NCI-H510A treated with DMSO at 0.1 percent for 48 hours (cell line): ENCODE measurements at regions not wholly inside any gene's neighbourhood (a gene's known extent, or its start where the extent isn't known, plus 50 kb on each side); places are given as distances from the start of the nearest gene placed in this dataset.
"Not testable (repeated sequence)": the region's sequence is repeated elsewhere in the genome, so short reads cannot be mapped to it uniquely, and the experiment has no call there.

Source experiments
- DNase-seq: peaks from one replicate; lab custom pipeline; 2025; lab: John Stamatoyannopoulos, UW

DNA sequence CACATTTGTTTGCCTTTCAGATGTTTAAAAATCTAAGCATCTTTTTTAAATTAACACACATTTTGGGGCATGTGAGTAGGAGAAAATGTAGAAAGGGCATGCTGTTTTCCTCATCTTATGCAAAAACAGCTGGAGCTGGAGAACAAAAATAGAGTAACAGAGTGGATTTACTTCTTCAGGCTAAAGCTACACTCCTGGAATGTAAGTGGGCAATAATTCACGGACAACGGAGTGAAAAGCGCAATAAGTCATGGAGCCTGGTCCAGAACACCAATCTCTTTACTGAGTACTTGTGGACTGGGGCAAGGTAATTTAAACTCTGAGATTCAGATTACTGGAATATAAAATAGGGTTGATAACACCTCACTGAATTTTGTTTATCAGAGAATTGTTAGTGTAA lies 1018.8 kb upstream of the HS3ST1 start:
- DNase-seq, result no peak

DNA sequence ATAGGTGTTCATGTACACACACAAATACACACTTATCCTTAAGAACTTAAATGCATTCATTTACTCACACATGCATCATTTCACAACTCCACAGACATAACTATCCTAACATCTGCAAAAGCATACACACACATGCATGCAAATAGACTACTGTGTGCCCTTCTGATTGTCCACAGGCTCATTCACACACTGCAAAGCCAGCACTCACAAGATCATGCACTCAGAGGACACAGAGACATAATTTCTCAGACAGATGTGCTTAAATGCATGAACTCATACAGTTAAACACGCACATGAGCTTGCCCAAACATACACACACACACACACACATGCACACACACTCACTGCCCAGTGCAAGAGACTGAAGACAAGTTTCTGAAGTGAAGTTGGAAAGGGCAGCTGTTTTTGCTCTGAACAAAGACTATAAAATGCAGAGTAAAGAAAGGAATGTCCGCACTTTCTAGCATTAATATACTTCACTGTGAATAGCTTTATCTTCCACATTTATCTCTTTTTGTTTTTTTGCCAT lies 1018.0 kb upstream of the HS3ST1 start:
- no peak for DNase-seq

DNA sequence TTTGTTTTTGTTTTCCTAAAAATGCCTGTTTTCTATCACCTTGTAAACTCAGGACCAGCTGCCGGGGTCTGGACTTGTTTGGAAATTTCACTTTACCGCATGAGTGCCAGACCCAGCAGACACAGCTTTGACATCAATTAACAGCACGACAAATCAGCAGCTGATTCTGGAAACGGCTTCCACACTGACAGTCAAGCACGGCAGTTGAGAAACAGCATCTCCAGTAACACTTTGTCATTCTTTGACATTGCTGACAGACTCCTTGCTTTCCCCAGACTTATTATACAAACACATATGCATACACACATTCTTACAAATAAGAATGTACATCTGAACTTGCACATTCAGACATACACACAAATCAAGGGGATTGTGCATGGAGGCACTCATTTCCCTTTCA lies 1017.6 kb upstream of the HS3ST1 start:
- no peak for DNase-seq

DNA sequence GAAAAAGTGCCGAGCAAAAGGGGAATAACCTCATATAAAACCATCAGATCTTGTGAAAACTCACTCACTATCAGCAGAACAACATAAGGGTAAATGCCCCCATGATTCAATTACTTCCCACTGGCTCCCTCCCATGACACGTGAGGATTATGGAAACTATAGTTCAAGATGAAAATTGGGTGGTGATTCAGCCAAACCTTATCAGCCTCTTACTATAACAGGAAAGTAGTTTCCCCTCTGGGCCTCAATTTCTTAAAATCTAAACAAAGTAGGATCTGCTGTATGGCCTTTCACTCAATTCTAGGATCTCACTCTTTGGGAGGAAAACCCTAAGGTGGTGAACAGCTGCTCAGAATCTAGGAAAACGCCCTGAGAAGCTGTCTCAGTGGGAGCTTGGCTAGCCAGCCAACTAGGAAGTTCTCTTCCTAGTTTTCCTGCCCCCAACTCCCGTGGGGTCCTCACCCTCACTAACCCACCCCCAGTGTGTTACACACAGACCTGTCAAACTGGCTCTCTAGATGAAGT lies 1017.1 kb upstream of the HS3ST1 start:
- no peak for DNase-seq

DNA sequence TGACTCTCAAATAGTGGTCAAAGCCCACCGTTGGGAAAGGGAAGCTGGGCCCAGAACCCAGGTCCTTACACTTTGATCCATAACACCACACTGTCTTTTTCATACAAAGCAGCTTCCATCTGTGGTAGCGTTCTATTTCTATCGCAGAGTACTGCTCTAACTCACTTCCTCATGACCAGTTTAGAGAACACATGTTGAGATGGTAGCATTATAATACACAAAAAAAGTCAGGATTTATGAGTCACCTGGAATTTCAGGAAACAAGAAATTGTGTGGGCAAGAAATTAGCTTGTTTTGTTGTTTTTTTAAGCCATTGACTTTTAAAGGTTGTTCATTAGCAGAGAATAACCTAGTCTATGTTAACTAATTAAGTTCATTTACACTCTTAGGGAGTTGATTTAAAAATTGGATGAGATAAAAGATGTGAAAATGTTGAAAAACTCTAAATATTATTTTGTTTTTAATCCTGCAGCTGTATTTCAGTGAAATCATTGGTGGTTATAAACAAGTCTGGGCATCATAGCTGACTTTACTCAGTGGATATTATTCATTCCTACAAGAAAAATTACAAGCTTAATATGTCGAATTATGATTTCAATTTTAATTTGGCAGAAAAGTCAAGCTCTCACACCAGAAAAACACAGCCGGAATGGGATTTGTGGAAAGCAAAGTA lies 1011.1 kb upstream of the HS3ST1 start:
- DNase-seq, result no peak

DNA sequence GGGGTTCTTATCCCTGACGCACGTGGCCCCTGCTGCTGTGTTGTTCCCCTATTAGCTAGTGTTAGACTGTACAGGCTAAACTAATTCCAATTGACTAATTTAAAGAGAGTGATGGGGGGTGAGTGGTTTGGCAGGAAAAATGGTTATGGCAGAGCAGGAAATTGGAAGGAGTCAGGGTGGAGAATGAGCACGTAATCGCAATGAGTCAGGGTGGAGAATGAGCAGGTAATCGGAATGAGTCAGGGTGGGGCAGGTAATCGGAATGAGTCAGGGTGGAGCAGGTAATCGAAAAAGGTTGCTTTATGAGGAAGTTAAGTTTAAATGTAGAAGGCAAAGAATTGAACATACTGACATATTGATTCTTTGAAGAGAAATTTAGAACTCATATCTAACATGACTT lies 1002.6 kb upstream of the HS3ST1 start:
- DNase-seq, result not testable (repeated sequence)

DNA sequence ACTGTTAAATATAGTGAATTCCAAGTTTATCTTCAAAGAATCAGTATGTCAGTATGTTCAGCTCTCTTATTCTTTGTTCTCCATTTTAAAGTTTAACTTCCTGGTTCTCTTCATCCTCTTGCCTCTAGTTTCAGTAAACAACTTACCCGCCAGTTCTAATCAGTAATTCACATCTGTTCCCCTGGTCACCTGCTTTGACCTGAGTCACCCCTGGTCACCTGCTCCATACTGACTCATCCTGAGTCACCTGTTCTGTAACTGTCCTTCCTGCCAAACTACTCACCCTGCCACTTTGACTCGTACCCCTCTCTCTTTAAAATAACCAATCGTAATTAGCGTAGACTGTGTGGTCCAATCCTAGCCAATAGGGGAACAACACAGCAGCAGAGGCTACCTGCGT lies 992.7 kb upstream of the HS3ST1 start:
- no peak for DNase-seq

DNA sequence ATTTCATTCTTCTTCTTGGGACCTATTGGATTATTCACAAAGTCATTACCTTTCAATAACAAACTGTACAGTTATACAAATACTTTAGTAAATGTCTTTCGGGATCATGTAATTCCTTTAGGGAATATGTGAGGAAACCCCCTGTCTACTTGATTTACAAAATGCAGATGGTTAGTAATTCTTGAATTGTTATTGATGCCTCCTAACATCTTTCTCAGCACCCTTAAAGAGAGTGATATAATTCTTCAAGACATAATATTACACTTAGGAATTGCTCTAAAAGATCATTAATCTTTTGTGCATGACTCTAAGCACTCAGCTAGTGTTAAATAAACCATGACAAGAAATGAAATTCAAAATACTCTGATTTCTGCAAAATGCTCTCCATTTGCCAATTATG lies 988.1 kb upstream of the HS3ST1 start:
- DNase-seq, result no peak

DNA sequence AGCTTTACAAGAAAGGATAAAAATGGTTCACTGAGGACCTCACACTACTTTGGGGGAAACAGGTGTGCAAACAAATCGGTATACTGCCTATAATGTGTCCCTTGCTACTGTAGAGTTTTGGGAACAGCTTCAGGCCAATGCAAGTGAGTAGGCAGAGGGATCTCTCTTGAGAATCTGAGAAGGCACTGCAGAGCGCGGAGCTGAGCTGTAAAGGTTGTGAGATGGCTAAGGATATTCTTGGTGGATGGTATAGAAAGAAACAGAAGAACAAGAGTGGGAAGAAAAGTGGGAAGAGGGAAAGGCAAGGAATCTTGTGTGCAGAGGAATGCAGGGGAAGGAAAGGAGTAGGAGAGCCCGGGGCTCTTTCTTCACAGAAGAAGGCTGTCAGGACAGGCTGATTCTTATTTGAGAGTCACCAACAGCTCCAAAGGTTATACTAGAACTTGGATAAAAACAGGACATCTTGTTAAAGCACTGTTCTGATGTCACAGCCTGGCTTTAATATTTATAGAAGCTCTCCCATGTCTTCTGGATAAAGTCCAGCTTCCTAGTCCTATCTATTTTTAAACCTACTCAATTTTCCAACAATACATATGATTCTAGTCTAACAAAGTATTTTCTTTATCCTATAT lies 985.6 kb upstream of the HS3ST1 start:
- DNase-seq, result no peak

DNA sequence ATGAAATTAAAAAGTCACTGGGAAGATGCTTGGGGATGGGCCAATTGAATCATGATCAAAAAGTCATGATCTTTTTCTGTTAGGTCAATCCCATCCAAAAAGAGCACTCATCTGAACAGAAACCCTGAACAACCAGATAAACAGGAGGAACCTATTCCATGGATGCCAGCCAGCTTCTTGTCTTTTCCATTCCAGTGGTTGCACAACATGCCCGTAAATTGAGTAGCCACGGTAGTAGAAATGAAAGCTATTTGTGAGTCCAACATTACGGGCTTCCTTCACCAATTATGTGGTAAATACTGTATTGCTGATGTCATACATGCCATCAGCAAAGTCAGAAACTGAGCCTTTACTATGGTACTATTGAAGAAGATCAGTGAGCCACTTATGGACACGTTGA lies 982.4 kb upstream of the HS3ST1 start:
- DNase-seq, result no peak

DNA sequence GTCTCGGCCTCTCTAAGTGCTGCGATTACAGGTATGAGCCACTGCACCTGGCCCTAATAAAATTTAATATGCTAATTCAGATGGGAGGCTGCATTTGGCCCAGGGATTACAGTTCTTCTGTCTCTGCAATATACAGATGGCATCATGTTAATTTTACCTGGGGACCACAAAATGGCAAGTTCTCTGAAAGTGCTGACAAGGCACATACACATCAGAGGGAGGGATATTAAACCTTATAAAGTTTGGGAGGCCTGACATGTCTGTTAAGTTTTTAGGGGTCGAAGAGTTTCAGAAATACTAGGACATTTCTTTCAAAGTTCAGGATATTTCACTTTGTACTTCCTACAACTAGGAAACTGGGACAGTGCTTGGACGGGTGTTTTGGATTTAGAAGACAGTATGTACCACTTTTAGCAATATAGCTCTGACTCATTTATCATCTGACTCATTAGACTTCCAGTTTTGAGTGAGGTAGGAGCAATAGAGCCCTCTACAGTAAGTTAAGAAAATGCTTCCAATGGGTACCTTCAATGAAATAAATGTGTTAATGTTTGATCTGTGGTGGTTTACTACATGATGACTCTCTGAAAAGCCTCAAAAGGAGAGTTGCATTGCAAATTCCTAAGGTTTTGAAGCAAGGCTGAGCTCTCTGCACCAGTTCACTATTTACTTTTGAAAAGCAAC lies 981.0 kb upstream of the HS3ST1 start:
- no peak for DNase-seq

DNA sequence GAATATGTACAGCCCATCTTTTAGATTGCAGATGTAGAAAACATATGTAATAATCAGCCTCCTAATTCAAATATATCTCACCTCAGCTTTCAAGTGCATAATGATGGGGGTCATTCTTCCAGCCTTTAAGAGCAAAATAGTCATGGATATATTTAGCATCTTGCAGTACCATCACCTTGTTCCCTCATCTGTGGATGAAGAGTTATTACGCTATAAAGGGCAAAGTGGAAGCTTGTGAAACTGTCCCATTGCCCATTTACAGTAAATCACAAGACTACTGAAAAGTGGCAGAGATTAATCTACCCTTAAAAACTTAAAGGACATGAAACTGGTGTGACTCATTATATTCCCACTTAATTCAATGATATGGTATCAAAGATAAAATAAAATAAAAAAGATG lies 979.7 kb upstream of the HS3ST1 start:
- no peak for DNase-seq

DNA sequence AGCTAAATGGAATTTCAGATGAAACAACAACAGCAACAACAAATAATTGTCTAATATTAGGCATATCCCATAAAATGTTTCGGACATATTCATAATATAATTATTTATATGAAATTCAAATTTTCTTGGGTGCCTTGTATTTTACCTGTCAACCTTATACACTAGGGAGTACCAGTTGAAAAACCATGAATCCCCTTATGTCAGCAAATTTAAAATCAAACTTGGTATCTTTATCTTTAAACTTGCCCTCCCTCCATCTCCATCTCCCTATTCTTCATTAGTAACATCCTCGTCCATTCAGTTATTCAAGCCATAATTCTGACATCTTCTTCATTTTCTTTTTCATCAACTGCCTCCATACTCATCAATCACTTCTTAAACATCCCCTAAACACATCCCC lies 974.5 kb upstream of the HS3ST1 start:
- DNase-seq, result no peak

DNA sequence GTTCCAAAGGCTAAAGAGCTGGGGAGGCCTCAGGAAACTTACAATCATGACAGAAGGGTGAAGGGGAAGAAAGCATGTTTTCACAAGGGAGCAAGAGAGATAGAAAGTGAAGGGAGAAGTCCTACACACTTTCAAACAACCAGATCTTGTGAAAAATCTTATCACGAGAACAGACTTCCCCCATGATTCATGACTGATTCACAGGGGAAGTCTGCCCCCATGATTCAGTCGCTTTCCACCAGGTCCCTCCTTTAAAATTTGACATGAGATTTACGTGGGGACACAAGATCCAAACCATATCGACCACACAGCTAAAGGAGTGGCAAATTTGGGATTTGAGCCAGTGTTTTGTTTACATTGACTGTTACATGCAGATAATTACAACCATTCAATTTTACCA lies 971.1 kb upstream of the HS3ST1 start:
- DNase-seq, result no peak

DNA sequence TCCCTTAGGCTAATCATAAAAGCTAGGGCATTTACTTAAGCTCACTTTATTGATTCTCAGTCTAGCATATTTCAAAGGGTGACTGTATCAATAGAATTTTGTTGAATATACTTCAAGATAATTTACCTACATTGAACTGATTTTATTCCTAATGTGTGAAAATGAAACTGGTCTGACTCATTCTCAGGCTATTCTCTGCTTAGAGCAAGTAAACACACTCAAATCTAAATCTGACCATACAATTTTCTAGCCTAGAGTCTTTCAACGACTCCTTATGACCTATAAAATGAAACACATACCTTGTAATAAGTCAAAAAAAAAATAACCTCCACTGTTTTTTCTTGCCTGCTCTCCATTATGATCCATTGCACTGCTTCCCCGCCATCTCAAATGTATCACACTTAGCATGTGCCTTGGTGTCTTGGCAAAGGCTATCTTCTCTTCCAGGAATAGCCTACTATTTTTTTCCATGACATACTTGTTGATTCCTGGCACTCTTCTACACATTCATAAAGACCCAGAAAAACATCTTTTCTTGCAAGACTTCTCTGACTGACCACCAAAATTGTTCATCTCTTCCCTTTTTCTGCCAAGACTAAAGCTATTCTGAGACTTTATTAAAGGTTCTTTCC lies 965.1 kb upstream of the HS3ST1 start:
- no peak for DNase-seq

DNA sequence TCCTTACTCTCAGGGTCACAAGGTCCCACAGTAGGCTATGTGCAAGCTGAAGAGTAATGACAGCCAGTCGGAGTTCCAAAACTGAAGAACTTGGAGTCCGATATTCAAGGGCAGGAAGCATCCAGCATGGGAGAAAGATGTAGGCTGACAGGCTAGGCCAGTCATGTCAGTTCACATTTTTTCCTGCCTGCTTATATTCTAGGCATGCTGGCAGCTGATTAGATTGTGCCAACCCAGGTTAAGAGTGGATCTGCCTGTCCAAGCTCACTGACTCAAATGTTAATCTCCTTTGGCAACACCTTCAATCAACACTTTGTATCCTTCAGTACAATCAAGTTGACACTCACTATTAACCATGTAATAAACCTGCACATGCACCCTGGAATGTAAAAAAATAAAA lies 960.9 kb upstream of the HS3ST1 start:
- DNase-seq, result no peak

DNA sequence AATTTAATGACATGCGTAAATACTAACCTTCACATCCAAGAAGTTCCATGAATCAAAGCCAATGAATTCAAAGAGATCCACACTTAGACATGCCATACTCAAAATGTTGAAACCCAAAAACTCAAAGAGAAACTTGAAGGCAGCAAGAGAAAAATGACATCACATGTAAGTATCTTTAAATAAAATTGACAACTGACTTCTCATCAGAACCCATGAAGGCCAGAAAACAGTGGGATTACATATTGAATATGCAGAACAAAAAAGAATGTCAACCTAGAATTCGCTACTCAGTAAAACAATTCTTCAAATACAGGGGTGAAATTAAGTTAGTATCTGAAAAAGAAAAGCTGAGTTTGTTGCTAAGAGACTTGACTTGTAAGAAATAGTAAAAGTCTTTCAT lies 953.9 kb upstream of the HS3ST1 start:
- DNase-seq, result no peak

DNA sequence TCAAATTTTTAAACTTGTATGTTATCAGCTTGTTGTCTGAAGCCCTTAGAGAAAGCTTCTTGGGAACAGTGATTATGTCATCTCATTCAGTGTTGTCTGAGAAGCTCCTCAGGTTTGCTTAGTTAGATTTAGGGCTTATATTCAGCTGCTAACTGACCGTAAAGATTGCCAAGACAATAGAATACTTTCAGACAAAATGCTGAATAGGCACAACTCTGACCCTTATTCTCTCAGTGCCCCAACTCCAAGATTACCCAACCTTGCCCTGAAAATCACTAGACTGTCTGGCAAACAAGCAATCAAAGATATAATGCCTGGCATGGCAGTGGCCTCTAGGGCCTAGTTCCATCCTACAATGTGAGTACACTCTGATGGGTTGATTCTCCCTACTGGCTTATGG lies 950.5 kb upstream of the HS3ST1 start:
- DNase-seq, result no peak

DNA sequence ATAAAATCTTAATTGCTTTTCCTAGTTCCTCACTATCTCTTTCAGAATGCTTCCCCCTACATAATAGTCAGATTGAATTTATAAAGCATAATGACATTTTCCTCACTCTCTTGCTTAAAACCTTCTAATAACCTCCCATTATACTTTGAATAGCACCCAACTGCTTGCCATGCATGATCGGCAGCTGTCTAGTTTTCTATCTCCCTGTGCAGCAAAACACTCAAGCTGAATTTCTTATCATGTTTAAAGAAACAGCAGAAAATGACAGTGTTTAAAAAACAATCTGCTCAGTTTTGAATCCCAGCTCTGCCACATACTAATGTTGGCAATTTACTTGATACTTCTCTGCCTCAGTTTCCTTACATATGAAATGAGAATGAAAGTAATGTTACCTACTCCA lies 947.1 kb upstream of the HS3ST1 start:
- no peak for DNase-seq

DNA sequence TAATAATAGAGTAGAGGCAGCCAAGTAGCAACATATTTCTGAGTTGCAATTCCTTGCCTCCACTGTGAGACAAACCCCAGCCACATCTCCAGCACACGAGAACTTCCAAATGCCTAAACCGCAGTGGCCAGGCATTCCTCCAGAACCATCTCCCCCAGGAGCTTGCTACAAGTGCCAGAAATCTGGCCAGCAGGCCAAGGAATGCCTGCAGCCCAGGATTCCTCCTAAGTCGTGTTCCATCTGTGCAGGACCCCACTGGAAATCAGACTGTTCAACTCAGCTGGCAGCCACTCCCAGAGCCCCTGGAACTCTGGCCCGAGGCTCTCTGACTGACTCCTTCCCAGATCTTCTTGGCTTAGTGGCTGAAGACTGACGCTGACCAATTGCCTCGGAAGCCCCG lies 937.2 kb upstream of the HS3ST1 start:
- not testable (repeated sequence) for DNase-seq

DNA sequence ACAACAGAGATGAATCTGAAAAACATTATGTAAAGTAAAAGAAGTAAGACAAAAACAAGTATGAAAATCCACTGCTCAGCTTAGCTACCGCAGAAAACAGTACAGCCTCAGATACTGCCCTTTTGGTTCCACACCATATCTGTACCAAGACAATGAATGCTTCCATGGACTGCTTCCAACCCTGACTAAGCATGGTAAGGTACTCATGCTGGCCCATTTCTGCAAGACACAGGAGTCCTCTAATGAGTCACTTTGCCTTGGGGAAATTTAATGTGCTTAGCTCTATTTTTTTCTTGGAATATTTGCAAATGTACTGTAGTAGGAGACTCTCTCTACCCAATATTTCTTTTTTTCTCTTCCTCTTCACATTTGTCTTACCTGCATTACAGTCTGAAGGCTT lies 931.7 kb upstream of the HS3ST1 start:
- DNase-seq, result no peak

DNA sequence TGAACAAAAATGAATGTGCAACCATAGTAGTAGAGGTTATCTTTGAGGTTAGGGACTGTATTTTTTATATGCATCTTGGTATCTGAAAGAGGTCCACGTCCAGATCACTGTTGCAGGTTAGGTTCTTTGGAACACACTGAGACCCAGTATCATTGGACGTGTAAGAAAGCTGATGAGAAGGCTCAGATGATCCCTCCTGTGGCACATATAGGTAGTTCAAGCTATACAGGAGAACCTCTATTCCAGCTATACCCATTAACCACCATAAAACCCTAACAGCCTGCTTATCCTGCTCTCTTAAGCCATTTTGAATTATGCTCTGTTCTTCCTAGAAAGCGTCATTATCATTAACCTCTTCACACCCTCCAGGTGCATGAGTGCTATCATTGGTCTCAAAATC lies 930.7 kb upstream of the HS3ST1 start:
- DNase-seq, result no peak

DNA sequence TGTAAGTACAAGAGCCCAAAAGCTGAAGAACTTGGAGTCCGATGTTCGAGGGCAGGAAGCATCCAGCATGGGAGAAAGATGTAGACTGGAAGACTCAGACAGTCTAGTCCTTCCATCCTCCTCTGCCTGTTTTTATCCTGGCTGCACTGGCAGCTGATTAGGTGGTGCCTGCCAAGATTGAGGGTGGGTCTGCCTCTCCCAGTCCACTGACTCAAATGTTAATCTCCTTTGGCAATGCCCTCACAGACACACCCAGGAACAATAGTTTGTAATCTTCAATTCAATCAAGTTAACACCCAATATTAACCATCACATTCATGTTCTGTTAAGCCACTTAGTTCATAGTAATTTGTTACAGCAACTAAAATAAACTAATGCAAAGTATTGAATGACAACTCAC lies 904.4 kb upstream of the HS3ST1 start:
- not testable (repeated sequence) for DNase-seq
